ENCODE measurements at regions not wholly inside any gene's neighbourhood (a gene's known extent, or its start where the extent isn't known, plus 50 kb on each side); places are given as distances from the start of the nearest gene placed in this dataset.

DNA sequence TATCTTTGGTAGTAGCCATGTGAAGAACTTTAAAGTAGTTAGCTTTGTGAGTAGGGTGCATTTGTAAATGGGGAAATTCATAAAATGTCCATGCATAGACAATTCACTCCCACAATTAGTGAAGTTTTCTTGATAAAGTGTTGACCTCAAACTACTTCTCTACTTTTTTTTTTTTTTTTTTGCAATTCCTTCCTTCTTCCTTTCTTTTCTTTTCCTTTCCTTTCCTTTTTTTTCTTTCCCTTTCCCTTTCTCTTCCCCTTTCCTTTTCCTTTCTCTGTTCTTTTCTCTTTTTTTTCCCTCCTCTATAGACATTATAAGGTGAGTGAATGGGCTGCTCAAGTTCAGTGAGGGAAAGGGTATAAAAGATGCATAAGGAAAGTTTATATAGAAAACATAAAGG is 184.2 kb downstream of the PTEN start:
- Histone ChIP-seq H2AFZ (ENCODE audit: low read depth) (no peak overlapping the region), H3K4me3 (IDR thresholded peaks at IDR 0.05; ENCODE audit: insufficient read depth, low read depth, low read length) (no peak overlapping the region), H3K4me1 (ENCODE audit: low read depth, poor library complexity, severe bottlenecking) (no peaks in the 10 kb centered on the region), H3K9ac (no peak overlapping the region), H3K27me3 (ENCODE audit: insufficient read depth, low read depth) (no peaks in the 10 kb centered on the region; the same call in 1 of the 2 replicates), H3K4me2 (no peak overlapping the region), H3K27ac (no peak overlapping the region), H3K79me2 (ENCODE audit: insufficient read depth, low read depth) (no peaks in the 10 kb centered on the region), H4K20me1 (ENCODE audit: insufficient read depth) (no peaks in the 10 kb centered on the region), H3K36me3 (ENCODE audit: insufficient read depth) (no peaks in the 10 kb centered on the region)
- TF ChIP-seq CTCF (conservative IDR thresholded peaks at IDR 0.05; ENCODE audit: low read depth, low read length) = no peak

- Histone ChIP-seq H3K4me2 (no peak overlapping the region), H2AFZ (ENCODE audit: low read depth) (no peak overlapping the region), H3K4me1 (ENCODE audit: low read depth, poor library complexity, severe bottlenecking) (no peaks in the 10 kb centered on the region), H4K20me1 (ENCODE audit: insufficient read depth) (no peaks in the 10 kb centered on the region), H3K27ac (no peak overlapping the region), H3K4me3 (IDR thresholded peaks at IDR 0.05; ENCODE audit: insufficient read depth, low read depth, low read length) (no peak overlapping the region), H3K36me3 (ENCODE audit: insufficient read depth) (no peaks in the 10 kb centered on the region), H3K9ac (no peak overlapping the region), H3K27me3 (ENCODE audit: insufficient read depth, low read depth) (no peaks in the 10 kb centered on the region; the same call in 1 of the 2 replicates), H3K79me2 (ENCODE audit: insufficient read depth, low read depth) (no peaks in the 10 kb centered on the region)
- TF ChIP-seq CTCF (conservative IDR thresholded peaks at IDR 0.05; ENCODE audit: low read depth, low read length) = no peak
Measured at GRCh38 chr10:88048312-88048711, 184.9 kb downstream of the PTEN start.

GRCh38 chr10:88049204-88049603 is 185.8 kb downstream of the PTEN start:
- Histone ChIP-seq H4K20me1 (ENCODE audit: insufficient read depth) (no peaks in the 10 kb centered on the region), H3K4me3 (IDR thresholded peaks at IDR 0.05; ENCODE audit: insufficient read depth, low read depth, low read length) (no peak overlapping the region), H3K4me1 (ENCODE audit: low read depth, poor library complexity, severe bottlenecking) (no peaks in the 10 kb centered on the region), H3K27ac (no peak overlapping the region), H3K36me3 (ENCODE audit: insufficient read depth) (no peaks in the 10 kb centered on the region), H3K27me3 (ENCODE audit: insufficient read depth, low read depth) (no peaks in the 10 kb centered on the region; the same call in 1 of the 2 replicates), H3K9ac (no peak overlapping the region), H3K79me2 (ENCODE audit: insufficient read depth, low read depth) (no peaks in the 10 kb centered on the region), H3K4me2 (no peak overlapping the region), H2AFZ (ENCODE audit: low read depth) (no peak overlapping the region)
- no peak for TF ChIP-seq CTCF (conservative IDR thresholded peaks at IDR 0.05; ENCODE audit: low read depth, low read length)

DNA sequence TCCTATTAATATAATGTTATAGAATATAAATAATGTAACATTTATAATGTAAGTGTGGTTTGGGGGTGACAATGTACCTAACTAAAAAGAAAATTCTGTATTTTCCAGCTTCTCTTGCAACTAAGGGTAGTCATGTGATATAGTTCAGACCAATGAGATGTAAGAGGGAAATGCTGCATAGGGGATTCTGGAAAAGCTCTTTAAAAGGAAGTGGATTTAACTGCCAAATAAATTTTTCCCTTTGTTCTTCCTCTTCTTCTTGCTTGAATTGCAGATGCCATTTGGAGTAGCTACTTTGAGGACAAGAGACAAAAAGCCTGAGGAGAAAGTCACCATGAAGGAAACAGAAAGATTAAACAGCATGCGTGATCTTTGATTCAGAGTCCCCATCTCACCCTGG is 194.3 kb downstream of the PTEN start:
- H3K36me3 ChIP-seq (ENCODE audit: insufficient read depth) = no peaks in the 10 kb centered on the region
- H3K4me1 ChIP-seq (ENCODE audit: low read depth, poor library complexity, severe bottlenecking) = peaks cover 29% of the 10 kb centered on the region
- no peaks in the 10 kb centered on the region for H3K79me2 ChIP-seq (ENCODE audit: insufficient read depth, low read depth)
- H2AFZ ChIP-seq (ENCODE audit: low read depth) = no peak overlapping the region
- H3K4me3 ChIP-seq (IDR thresholded peaks at IDR 0.05; ENCODE audit: insufficient read depth, low read depth, low read length) = no peak overlapping the region
- H3K27me3 ChIP-seq (ENCODE audit: insufficient read depth, low read depth) = no peaks in the 10 kb centered on the region
- no peaks in the 10 kb centered on the region for H4K20me1 ChIP-seq (ENCODE audit: insufficient read depth)
- no peak overlapping the region for H3K4me2 ChIP-seq
- no peak overlapping the region for H3K9ac ChIP-seq
- H3K27ac ChIP-seq = no peak overlapping the region
- TF ChIP-seq CTCF (conservative IDR thresholded peaks at IDR 0.05; ENCODE audit: low read depth, low read length) = no peak
